ENCODE measurements at regions not wholly inside any gene's neighbourhood (a gene's known extent, or its start where the extent isn't known, plus 50 kb on each side); places are given as distances from the start of the nearest gene placed in this dataset.

DNA sequence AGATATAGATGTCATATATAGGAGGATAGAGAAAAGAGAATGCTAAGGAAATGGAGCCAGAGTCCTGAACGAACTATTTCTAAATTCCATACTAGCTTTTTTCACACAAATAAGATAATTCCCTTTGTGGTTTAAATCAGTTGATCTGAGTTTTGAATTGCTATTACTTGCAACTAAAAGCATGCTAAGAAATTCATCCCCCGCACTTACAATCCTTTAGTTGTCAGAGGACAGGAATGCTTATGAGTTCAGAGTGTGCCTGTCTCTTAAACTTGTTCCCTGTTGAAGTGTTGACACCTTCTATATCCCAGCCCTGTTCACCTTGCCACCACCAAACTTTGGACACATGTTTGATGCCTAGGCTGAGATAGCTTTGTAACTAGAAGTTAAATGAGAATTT lies 406.2 kb downstream of the METTL15 start:
- TF ChIP-seq, protein P1, sequence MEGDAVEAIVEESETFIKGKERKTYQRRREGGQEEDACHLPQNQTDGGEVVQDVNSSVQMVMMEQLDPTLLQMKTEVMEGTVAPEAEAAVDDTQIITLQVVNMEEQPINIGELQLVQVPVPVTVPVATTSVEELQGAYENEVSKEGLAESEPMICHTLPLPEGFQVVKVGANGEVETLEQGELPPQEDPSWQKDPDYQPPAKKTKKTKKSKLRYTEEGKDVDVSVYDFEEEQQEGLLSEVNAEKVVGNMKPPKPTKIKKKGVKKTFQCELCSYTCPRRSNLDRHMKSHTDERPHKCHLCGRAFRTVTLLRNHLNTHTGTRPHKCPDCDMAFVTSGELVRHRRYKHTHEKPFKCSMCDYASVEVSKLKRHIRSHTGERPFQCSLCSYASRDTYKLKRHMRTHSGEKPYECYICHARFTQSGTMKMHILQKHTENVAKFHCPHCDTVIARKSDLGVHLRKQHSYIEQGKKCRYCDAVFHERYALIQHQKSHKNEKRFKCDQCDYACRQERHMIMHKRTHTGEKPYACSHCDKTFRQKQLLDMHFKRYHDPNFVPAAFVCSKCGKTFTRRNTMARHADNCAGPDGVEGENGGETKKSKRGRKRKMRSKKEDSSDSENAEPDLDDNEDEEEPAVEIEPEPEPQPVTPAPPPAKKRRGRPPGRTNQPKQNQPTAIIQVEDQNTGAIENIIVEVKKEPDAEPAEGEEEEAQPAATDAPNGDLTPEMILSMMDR (IDR thresholded peaks at IDR 0.05; ENCODE audit: borderline replicate concordance, extremely low read depth, low read length, poor library complexity, severe bottlenecking), result no peak
- no peak for TF ChIP-seq EZH2 (IDR thresholded peaks at IDR 0.05; ENCODE audit: borderline replicate concordance, low read depth, low read length, severe bottlenecking)

Data from DND-41 (cell line).